H9 (cell line): ENCODE measurements at regions not wholly inside any gene's neighbourhood (a gene's known extent, or its start where the extent isn't known, plus 50 kb on each side); places are given as distances from the start of the nearest gene placed in this dataset.

Experiments used
- DNase-seq: peaks from one replicate; pipeline ENCODE4 v3.0.0-alpha.2; 2017
- H2AFZ ChIP-seq: one replicate; pipeline ENCODE4 v1.6.1; 2013; ENCODE audit warnings: mild to moderate bottlenecking, low read length, control low read depth, moderate library complexity
- H2AK5ac ChIP-seq: 2 replicates; pipeline ENCODE4 v1.6.1; 2013; ENCODE audit warnings: low read length, control low read depth, mixed read lengths; ENCODE audit not compliant: insufficient read length
- H2BK120ac ChIP-seq: one replicate; pipeline ENCODE4 v1.6.1; 2013; ENCODE audit warnings: low read depth, mild to moderate bottlenecking, low read length, control low read depth, inconsistent platforms; ENCODE audit not compliant: poor library complexity, severe bottlenecking
- H2BK12ac ChIP-seq: 2 replicates; pipeline ENCODE4 v1.6.1; 2013; ENCODE audit warnings: low read length, control low read depth, mixed read lengths, low read depth; ENCODE audit not compliant: insufficient read length
- H2BK15ac ChIP-seq: 2 replicates; pipeline ENCODE4 v1.6.1; 2013; ENCODE audit warnings: low read depth, low read length, control low read depth
- H2BK20ac ChIP-seq: one replicate; pipeline ENCODE4 v1.6.1; 2013; ENCODE audit warnings: low read depth, mild to moderate bottlenecking, low read length, control low read depth, inconsistent platforms; ENCODE audit not compliant: poor library complexity, severe bottlenecking
- H2BK5ac ChIP-seq: 2 replicates; pipeline ENCODE4 v1.6.1; 2013; ENCODE audit warnings: low read length, control low read depth, mixed read lengths; ENCODE audit not compliant: insufficient read length
- H3K14ac ChIP-seq: 2 replicates; pipeline ENCODE4 v1.6.1; 2013; ENCODE audit warnings: low read length, control low read depth; ENCODE audit not compliant: insufficient read depth
- H3K18ac ChIP-seq: 2 replicates; pipeline ENCODE4 v1.6.1; 2013; ENCODE audit warnings: low read depth, mild to moderate bottlenecking, mixed read lengths, low read length, control low read depth; ENCODE audit not compliant: insufficient read length
- H3K23ac ChIP-seq: 2 replicates; pipeline ENCODE4 v1.6.1; 2013; ENCODE audit warnings: low read length, control low read depth, mixed read lengths, low read depth; ENCODE audit not compliant: insufficient read length
- H3K23me2 ChIP-seq: 2 replicates; pipeline ENCODE4 v1.6.1; 2013; ENCODE audit warnings: low read depth, mild to moderate bottlenecking, mixed read lengths, low read length, control low read depth; ENCODE audit not compliant: insufficient read length, poor library complexity, severe bottlenecking
- H3K27ac ChIP-seq: 2 replicates; pipeline ENCODE4 v1.5.1; 2013; ENCODE audit warnings: low read length, control low read depth, mixed read lengths, low read depth; ENCODE audit not compliant: insufficient read length
- H3K27me3 ChIP-seq: 2 replicates; pipeline ENCODE4 v1.6.1; 2013; ENCODE audit warnings: low read length, control low read depth, inconsistent platforms; ENCODE audit not compliant: insufficient read depth
- H3K4ac ChIP-seq: 2 replicates; pipeline ENCODE4 v1.6.1; 2013; ENCODE audit warnings: low read depth, mild to moderate bottlenecking, control low read depth, inconsistent platforms, low read length, moderate library complexity
- H3K4me1 ChIP-seq: 2 replicates; pipeline ENCODE4 v1.6.1; 2013; ENCODE audit warnings: low read length, control low read depth, inconsistent platforms; ENCODE audit not compliant: insufficient read depth
- H3K4me2 ChIP-seq: 2 replicates; pipeline ENCODE4 v1.6.1; 2013; ENCODE audit warnings: low read length, control low read depth, mixed read lengths; ENCODE audit not compliant: insufficient read length, insufficient read depth
- H3K56ac ChIP-seq: 2 replicates; pipeline ENCODE4 v1.6.1; 2013; ENCODE audit warnings: low read depth, mild to moderate bottlenecking, mixed read lengths, low read length, control low read depth; ENCODE audit not compliant: insufficient read length
- H3K79me1 ChIP-seq: 2 replicates; pipeline ENCODE4 v1.6.1; 2013; ENCODE audit warnings: low read depth, mild to moderate bottlenecking, moderate library complexity, low read length, control low read depth, inconsistent platforms; ENCODE audit not compliant: insufficient read depth, poor library complexity, severe bottlenecking
- H3K79me2 ChIP-seq: 2 replicates; pipeline ENCODE4 v1.6.1; 2013; ENCODE audit warnings: low read length, control low read depth, inconsistent platforms; ENCODE audit not compliant: insufficient read depth
- H3K9ac ChIP-seq: 2 replicates; pipeline ENCODE4 v1.6.1; 2013; ENCODE audit warnings: low read length, control low read depth, mixed read lengths; ENCODE audit not compliant: insufficient read length; ENCODE audit errors: extremely low read depth
- H3K9me3 ChIP-seq: one replicate; pipeline ENCODE4 v1.6.1; 2013; ENCODE audit warnings: low read depth, low read length, inconsistent platforms; ENCODE audit not compliant: control insufficient read depth
- H3T11ph ChIP-seq: one replicate; pipeline ENCODE4 v1.6.1; 2013; ENCODE audit warnings: mild to moderate bottlenecking, low read length, control low read depth, inconsistent platforms
- H4K20me1 ChIP-seq: one replicate; pipeline ENCODE4 v1.6.1; 2013; ENCODE audit not compliant: control insufficient read depth, insufficient read length, insufficient read depth
- H4K5ac ChIP-seq: 2 replicates; pipeline ENCODE4 v1.6.1; 2013; ENCODE audit warnings: low read depth, mild to moderate bottlenecking, mixed read lengths, low read length, control low read depth; ENCODE audit not compliant: insufficient read length
- H4K8ac ChIP-seq: replicated peaks from 2 replicates; pipeline ENCODE4 v1.6.1; 2013; ENCODE audit warnings: low read length, control low read depth, mixed read lengths, low read depth; ENCODE audit not compliant: insufficient read length
- H4K91ac ChIP-seq: 2 replicates; pipeline ENCODE4 v1.6.1; 2013; ENCODE audit warnings: low read depth, mild to moderate bottlenecking, moderate library complexity, mixed read lengths, low read length, control low read depth; ENCODE audit not compliant: insufficient read length
- H3K27ac Mint-ChIP-seq, 3 experiments: 2 replicates in 2 of 3; 3 replicates in 1 of 3; pipeline ENCODE4 v1.8.0; 2020 to 2021; ENCODE audit warnings: mixed read lengths in 3 of 3, mild to moderate bottlenecking in 1 of 3, moderate library complexity in 1 of 3
- H3K27me3 Mint-ChIP-seq: 2 replicates; pipeline ENCODE4 v1.8.0; 2021; ENCODE audit warnings: low read depth, mild to moderate bottlenecking, moderate library complexity, mixed read lengths
- H3K36me3 Mint-ChIP-seq, 3 experiments: 2 replicates in 2 of 3; 3 replicates in 1 of 3; pipeline ENCODE4 v1.8.0; 2020 to 2021; ENCODE audit warnings: low read depth in 3 of 3, mixed read lengths in 3 of 3; ENCODE audit not compliant: insufficient read depth in 1 of 3
- H3K4me1 Mint-ChIP-seq, 2 experiments: 2 replicates each; pipeline ENCODE4 v1.8.0; 2020; ENCODE audit warnings: mixed read lengths in 2 of 2
- H3K4me3 Mint-ChIP-seq, 2 experiments: 2 replicates in 1 of 2; 3 replicates in 1 of 2; pipeline ENCODE4 v1.8.0; 2020 to 2021; ENCODE audit warnings: mild to moderate bottlenecking in 2 of 2, mixed read lengths in 2 of 2, moderate library complexity in 1 of 2
- H3K9me3 Mint-ChIP-seq, 2 experiments: 2 replicates in 1 of 2; 3 replicates in 1 of 2; pipeline ENCODE4 v1.8.0; 2020; ENCODE audit warnings: mild to moderate bottlenecking in 2 of 2, mixed read lengths in 2 of 2, moderate library complexity in 1 of 2
- CTCF ChIP-seq: fragments of 200-600 bp; sonication (generic); conservative IDR thresholded peaks from 3 replicates; pipeline ENCODE4 v1.8.0; 2021; ENCODE audit warnings: antibody characterized with exemption, mild to moderate bottlenecking
- WGBS: extraction: QIAGEN DNeasy Blood & Tissue Kit; methylation state at CpG from one replicate; pipeline ENCODE4 v1.1.7; 2013; ENCODE audit warnings: missing lambda C conversion rate, low lambda C conversion rate, mixed read lengths; ENCODE audit not compliant: insufficient read length; ENCODE audit errors: extremely low coverage; 5-methylcytosine and 5-hydroxymethylcytosine counted together

DNA sequence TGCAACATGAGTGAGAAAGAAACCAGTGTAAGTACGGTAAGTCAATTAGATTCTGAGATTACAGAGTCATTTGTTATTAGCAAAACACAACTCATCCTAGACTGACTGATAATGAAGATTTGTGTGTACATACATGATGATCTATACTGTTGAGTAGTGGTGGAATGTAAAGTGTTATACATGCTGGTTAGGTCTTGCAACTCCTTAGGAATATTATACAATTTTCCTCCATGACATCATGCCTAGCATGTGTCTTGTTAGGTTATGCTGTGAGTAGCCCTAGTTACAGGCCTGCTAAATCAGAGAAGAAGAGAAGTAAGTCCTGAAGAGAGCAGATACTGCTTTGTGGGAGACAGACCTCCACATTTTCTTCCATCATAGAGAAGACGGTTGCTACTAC, 880.6 kb downstream of the LUZP2 start:
- no peak overlapping the region for H3K27ac Mint-ChIP-seq
- no peak overlapping the region for H3K56ac ChIP-seq
- no peaks in the 10 kb centered on the region for H3K4me1 ChIP-seq
- H3K27ac ChIP-seq: no peak overlapping the region
- H3K9me3 ChIP-seq: no peaks in the 10 kb centered on the region
- H2BK120ac ChIP-seq: no peak overlapping the region
- no peak overlapping the region for H4K8ac ChIP-seq
- H3K9me3 Mint-ChIP-seq: peaks cover 3 to 4% of the 10 kb centered on the region in 2 experiments; a peak in 2 of 5 replicates
- no peak overlapping the region for H3K4ac ChIP-seq
- DNase-seq: no peak
- H2AK5ac ChIP-seq: no peak overlapping the region
- H3K9ac ChIP-seq: no peak overlapping the region
- no peak overlapping the region for H3K4me3 Mint-ChIP-seq
- no peaks in the 10 kb centered on the region for H3K4me1 Mint-ChIP-seq
- no peak overlapping the region for H3K18ac ChIP-seq
- no peak overlapping the region for H3K14ac ChIP-seq
- no peak overlapping the region for H2BK12ac ChIP-seq
- no peak overlapping the region for H3K23ac ChIP-seq
- no peaks in the 10 kb centered on the region for H3K27me3 Mint-ChIP-seq
- no peak overlapping the region for H3K4me2 ChIP-seq
- no peak overlapping the region for H3T11ph ChIP-seq
- H3K27me3 ChIP-seq: no peaks in the 10 kb centered on the region
- no peaks in the 10 kb centered on the region; a peak in 1 of 7 replicates for H3K36me3 Mint-ChIP-seq
- no peak overlapping the region for H2AFZ ChIP-seq
- no peak for TF ChIP-seq CTCF
- H4K20me1 ChIP-seq: no peaks in the 10 kb centered on the region
- no peak overlapping the region for H2BK5ac ChIP-seq
- no peak overlapping the region for H4K5ac ChIP-seq
- no peaks in the 10 kb centered on the region for H3K79me1 ChIP-seq
- H3K79me2 ChIP-seq: no peaks in the 10 kb centered on the region
- H4K91ac ChIP-seq: no peak overlapping the region
- H2BK15ac ChIP-seq: no peak overlapping the region
- WGBS: no CpG with 5 or more reads among the region's 2 CpGs
- no peaks in the 10 kb centered on the region for H3K23me2 ChIP-seq
- H2BK20ac ChIP-seq: no peak overlapping the region
